HL-60 (cell line): ENCODE measurements at regions not wholly inside any gene's neighbourhood (a gene's known extent, or its start where the extent isn't known, plus 50 kb on each side); places are given as distances from the start of the nearest gene placed in this dataset.

Experiments
- DNase-seq, 2 experiments: peaks; one replicate each; pipeline ENCODE4 v3.0.0-alpha.2; 2010 to 2020; ENCODE audit warnings: low read depth in 1 of 2, low spot score in 1 of 2
- H3K27ac ChIP-seq: fragments of 250-450 bp; sonication (Bioruptor Pico); replicated peaks from 2 replicates; pipeline ENCODE4 v1.5.1; 2020; ENCODE audit warnings: mild to moderate bottlenecking, moderate library complexity
- H3K27me3 ChIP-seq: fragments of 250-450 bp; sonication (Bioruptor Pico); 2 replicates; pipeline ENCODE4 v1.5.1; 2021; ENCODE audit warnings: mild to moderate bottlenecking, moderate library complexity; ENCODE audit not compliant: insufficient read depth, poor library complexity, severe bottlenecking
- H3K4me3 ChIP-seq: replicated peaks from 2 replicates; pipeline ENCODE4 v1.5.1; 2011; ENCODE audit warnings: mild to moderate bottlenecking, control low read depth, low read length; ENCODE audit not compliant: insufficient read depth
- GABPA ChIP-seq: IDR thresholded peaks from 2 replicates; pipeline ENCODE4 v1.6.1; 2012; ENCODE audit warnings: low read depth
- POLR2AphosphoS5 ChIP-seq: IDR thresholded peaks from 2 replicates; pipeline ENCODE4 v1.6.1; 2012; ENCODE audit warnings: low read depth
- SPI1 ChIP-seq: IDR thresholded peaks from 2 replicates; pipeline ENCODE4 v1.6.1; 2012; ENCODE audit warnings: low read depth, mild to moderate bottlenecking, borderline replicate concordance
- TF ChIP-seq, protein P1 (sequence below): IDR thresholded peaks from 2 replicates; pipeline ENCODE4 v1.6.1; 2012; ENCODE audit warnings: low read depth; ENCODE audit not compliant: insufficient replicate concordance
- TF ChIP-seq, protein P2 (sequence below): IDR thresholded peaks from one replicate; pipeline ENCODE4 v1.5.1; 2011; ENCODE audit warnings: low read length, control low read depth, inconsistent platforms; ENCODE audit not compliant: insufficient read depth

DNA sequence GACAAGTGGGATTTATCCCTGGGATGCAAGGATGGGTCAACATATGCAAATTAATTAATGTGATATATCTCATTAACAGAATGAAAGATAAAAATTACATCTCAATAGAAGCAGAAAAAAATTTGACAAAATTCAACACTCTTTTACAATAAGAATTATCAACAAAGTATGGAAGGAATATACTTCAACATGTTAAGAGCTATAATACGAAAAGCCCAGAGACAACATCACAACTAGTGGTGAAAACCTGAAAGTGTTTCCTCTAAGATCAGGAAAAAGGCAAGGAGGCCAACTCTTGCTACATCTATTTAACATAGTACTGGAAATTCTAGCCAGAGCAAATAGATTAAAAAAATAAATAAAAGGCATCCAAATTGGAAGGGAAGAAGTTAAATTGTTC is 970.0 kb upstream of the POT1 start:
- Histone ChIP-seq H3K4me3 (no peak overlapping the region), H3K27me3 (no peaks in the 10 kb centered on the region), H3K27ac (no peak overlapping the region)
- no peak for DNase-seq
- no peak for TF ChIP-seq POLR2AphosphoS5
- TF ChIP-seq, protein P1, sequence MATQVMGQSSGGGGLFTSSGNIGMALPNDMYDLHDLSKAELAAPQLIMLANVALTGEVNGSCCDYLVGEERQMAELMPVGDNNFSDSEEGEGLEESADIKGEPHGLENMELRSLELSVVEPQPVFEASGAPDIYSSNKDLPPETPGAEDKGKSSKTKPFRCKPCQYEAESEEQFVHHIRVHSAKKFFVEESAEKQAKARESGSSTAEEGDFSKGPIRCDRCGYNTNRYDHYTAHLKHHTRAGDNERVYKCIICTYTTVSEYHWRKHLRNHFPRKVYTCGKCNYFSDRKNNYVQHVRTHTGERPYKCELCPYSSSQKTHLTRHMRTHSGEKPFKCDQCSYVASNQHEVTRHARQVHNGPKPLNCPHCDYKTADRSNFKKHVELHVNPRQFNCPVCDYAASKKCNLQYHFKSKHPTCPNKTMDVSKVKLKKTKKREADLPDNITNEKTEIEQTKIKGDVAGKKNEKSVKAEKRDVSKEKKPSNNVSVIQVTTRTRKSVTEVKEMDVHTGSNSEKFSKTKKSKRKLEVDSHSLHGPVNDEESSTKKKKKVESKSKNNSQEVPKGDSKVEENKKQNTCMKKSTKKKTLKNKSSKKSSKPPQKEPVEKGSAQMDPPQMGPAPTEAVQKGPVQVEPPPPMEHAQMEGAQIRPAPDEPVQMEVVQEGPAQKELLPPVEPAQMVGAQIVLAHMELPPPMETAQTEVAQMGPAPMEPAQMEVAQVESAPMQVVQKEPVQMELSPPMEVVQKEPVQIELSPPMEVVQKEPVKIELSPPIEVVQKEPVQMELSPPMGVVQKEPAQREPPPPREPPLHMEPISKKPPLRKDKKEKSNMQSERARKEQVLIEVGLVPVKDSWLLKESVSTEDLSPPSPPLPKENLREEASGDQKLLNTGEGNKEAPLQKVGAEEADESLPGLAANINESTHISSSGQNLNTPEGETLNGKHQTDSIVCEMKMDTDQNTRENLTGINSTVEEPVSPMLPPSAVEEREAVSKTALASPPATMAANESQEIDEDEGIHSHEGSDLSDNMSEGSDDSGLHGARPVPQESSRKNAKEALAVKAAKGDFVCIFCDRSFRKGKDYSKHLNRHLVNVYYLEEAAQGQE, result no peak
- TF ChIP-seq, protein P2, sequence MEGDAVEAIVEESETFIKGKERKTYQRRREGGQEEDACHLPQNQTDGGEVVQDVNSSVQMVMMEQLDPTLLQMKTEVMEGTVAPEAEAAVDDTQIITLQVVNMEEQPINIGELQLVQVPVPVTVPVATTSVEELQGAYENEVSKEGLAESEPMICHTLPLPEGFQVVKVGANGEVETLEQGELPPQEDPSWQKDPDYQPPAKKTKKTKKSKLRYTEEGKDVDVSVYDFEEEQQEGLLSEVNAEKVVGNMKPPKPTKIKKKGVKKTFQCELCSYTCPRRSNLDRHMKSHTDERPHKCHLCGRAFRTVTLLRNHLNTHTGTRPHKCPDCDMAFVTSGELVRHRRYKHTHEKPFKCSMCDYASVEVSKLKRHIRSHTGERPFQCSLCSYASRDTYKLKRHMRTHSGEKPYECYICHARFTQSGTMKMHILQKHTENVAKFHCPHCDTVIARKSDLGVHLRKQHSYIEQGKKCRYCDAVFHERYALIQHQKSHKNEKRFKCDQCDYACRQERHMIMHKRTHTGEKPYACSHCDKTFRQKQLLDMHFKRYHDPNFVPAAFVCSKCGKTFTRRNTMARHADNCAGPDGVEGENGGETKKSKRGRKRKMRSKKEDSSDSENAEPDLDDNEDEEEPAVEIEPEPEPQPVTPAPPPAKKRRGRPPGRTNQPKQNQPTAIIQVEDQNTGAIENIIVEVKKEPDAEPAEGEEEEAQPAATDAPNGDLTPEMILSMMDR, result no peak

DNA sequence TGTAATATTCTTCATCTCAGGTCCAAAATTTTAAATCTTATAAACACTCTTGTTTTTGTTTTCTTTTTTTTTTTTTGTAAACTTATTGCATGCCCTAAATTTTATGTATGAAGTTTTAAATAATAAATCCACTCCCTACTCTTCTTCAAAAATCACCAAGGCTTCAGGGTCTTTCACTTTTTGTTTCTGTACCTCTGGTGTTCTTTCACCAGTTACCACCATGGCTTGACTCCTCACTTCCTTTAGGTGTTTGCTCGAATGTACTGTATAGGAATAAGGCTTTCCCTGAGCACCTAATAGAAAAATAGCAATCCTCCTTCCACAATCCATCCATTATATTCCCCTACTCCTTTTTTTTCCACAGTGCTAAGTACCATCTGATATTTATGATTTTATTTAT is 962.8 kb upstream of the POT1 start:
- TF ChIP-seq, protein P1, result no peak
- no peak for TF ChIP-seq SPI1
- TF ChIP-seq GABPA, result no peak
- no peak for TF ChIP-seq POLR2AphosphoS5
- TF ChIP-seq, protein P2, result no peak
- H3K27me3 ChIP-seq, result no peaks in the 10 kb centered on the region
- no peak overlapping the region for H3K4me3 ChIP-seq
- no peak for DNase-seq
- no peak overlapping the region for H3K27ac ChIP-seq

DNA sequence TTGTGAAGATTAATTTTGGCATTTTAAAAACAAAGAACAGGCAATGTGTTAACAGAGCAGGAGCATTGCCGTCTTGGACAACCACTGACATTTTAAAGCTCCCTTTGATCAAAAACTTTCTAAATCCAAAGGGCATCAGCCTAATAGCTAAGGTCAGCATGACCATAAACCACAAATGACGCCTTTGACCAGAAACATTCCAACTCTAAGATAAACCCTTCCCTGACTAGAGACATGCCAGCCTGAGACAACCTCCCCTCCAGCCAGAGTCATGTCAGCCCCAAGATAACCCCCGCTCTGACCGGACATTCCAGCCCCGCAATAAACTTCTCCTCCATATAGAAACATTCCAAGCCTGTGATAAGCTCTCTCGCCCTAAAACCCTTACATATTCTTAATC is 949.4 kb upstream of the POT1 start:
- no peaks in the 10 kb centered on the region for H3K27me3 ChIP-seq
- H3K4me3 ChIP-seq, result no peak overlapping the region
- TF ChIP-seq, protein P2, result no peak
- TF ChIP-seq, protein P1, result no peak
- no peak for TF ChIP-seq SPI1
- TF ChIP-seq GABPA, result no peak
- TF ChIP-seq POLR2AphosphoS5, result no peak
- H3K27ac ChIP-seq, result no peak overlapping the region
- DNase-seq, result no peak
